Type B pancreatic cell (in vitro differentiated cells): ENCODE measurements at regions not wholly inside any gene's neighbourhood (a gene's known extent, or its start where the extent isn't known, plus 50 kb on each side); places are given as distances from the start of the nearest gene placed in this dataset.

ENCODE experiments used
- DNase-seq: peaks from one replicate; pipeline ENCODE4 v3.0.0; 2021; ENCODE audit warnings: mixed read lengths; ENCODE audit not compliant: unreplicated experiment; ENCODE audit errors: extremely low spot score
- H3K27ac Mint-ChIP-seq: 2 replicates; pipeline ENCODE4 v1.8.0; 2021; ENCODE audit warnings: mild to moderate bottlenecking, mixed read lengths
- H3K27me3 Mint-ChIP-seq: 2 replicates; pipeline ENCODE4 v1.8.0; 2021; ENCODE audit warnings: mixed read lengths
- H3K36me3 Mint-ChIP-seq: 2 replicates; pipeline ENCODE4 v1.8.0; 2021; ENCODE audit warnings: mixed read lengths
- H3K4me1 Mint-ChIP-seq: one replicate; pipeline ENCODE4 v1.8.0; 2021; ENCODE audit warnings: mixed read lengths; ENCODE audit not compliant: unreplicated experiment
- H3K4me3 Mint-ChIP-seq: 2 replicates; pipeline ENCODE4 v1.8.0; 2021; ENCODE audit warnings: mild to moderate bottlenecking, mixed read lengths
- H3K9me3 Mint-ChIP-seq: 2 replicates; pipeline ENCODE4 v1.8.0; 2021; ENCODE audit warnings: mixed read lengths
- TF ChIP-seq, protein P1 (sequence below): fragments of 200-600 bp; sonication (generic); conservative IDR thresholded peaks from 2 replicates; pipeline ENCODE4 v1.5.0; 2021; ENCODE audit warnings: antibody characterized with exemption, mild to moderate bottlenecking

DNA sequence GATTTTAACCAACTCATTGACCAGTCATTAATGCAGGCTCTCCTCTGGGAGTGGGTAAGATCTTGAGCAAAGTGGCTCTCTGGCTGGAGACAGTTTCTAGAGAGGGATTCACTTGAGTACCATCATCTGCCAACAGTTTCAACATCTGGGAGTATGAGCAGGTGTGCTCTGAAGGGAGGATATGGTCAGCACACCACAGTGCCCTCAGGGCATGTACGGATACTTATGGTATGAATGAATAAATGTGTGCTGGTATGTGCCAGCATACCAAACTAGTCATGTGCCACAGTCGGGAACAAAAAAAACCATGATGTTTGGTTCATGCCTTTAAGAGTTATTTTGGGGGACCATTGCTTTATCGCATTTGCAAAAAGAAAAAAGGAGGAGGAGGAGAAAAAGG, 1197.5 kb upstream of the TENM4 start:
- H3K36me3 Mint-ChIP-seq: no peaks in the 10 kb centered on the region
- H3K4me1 Mint-ChIP-seq: peaks cover 10% of the 10 kb centered on the region
- no peak for DNase-seq
- H3K9me3 Mint-ChIP-seq: no peaks in the 10 kb centered on the region
- TF ChIP-seq, protein P1, sequence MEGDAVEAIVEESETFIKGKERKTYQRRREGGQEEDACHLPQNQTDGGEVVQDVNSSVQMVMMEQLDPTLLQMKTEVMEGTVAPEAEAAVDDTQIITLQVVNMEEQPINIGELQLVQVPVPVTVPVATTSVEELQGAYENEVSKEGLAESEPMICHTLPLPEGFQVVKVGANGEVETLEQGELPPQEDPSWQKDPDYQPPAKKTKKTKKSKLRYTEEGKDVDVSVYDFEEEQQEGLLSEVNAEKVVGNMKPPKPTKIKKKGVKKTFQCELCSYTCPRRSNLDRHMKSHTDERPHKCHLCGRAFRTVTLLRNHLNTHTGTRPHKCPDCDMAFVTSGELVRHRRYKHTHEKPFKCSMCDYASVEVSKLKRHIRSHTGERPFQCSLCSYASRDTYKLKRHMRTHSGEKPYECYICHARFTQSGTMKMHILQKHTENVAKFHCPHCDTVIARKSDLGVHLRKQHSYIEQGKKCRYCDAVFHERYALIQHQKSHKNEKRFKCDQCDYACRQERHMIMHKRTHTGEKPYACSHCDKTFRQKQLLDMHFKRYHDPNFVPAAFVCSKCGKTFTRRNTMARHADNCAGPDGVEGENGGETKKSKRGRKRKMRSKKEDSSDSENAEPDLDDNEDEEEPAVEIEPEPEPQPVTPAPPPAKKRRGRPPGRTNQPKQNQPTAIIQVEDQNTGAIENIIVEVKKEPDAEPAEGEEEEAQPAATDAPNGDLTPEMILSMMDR: no peak
- no peak overlapping the region for H3K27ac Mint-ChIP-seq
- H3K4me3 Mint-ChIP-seq: no peak overlapping the region
- H3K27me3 Mint-ChIP-seq: no peaks in the 10 kb centered on the region

GRCh38 chr11:80637571-80637970, 1196.7 kb upstream of the TENM4 start:
- Mint-ChIP-seq H3K9me3 (no peaks in the 10 kb centered on the region), H3K27ac (no peak overlapping the region), H3K4me3 (no peak overlapping the region), H3K27me3 (no peaks in the 10 kb centered on the region), H3K36me3 (no peaks in the 10 kb centered on the region), H3K4me1 (peaks cover 11% of the 10 kb centered on the region)
- DNase-seq: no peak
- TF ChIP-seq, protein P1: no peak

DNA sequence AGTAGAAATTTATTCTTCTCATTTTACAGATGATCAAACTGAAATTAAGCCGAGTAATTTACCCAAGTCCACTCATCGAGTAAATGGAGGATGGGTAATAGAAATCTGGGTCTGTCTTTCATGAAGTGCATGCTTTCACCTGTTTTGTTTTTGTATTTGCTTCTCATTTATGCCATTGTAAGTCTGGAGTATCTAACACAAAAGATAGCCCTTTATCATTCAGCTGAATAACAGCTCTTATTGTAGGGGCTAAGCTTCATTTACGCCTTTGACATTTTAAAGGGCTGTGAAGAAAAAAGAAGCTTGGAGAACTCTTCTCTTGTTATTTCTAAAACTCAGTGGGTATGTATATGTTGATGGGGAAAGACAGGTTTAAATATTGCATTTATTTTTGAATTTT, 1196.2 kb upstream of the TENM4 start:
- no peak overlapping the region for H3K27ac Mint-ChIP-seq

DNA sequence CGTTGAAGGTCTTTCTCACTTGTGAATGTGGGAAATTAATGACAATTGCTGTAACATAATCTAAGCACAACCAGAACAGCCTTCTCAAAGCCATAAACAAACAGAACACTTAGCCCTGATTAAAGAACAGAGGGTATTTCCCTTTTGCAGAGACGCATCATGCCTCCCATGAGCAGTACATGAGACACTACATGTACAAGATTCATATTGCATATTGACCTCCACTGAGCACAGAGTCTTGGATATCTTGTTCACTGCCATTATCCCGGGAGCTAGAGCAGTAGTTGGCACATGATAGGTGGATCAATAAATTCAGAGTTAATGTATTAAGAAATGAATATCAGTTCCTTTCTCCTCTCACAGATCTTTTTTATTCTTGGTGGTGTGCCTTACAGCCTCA, 1194.3 kb upstream of the TENM4 start:
- no peak for DNase-seq
- no peaks in the 10 kb centered on the region for H3K36me3 Mint-ChIP-seq
- no peaks in the 10 kb centered on the region for H3K27me3 Mint-ChIP-seq
- peaks cover 11% of the 10 kb centered on the region for H3K4me1 Mint-ChIP-seq
- H3K4me3 Mint-ChIP-seq: no peak overlapping the region
- H3K27ac Mint-ChIP-seq: no peak overlapping the region
- H3K9me3 Mint-ChIP-seq: no peaks in the 10 kb centered on the region
- TF ChIP-seq, protein P1: no peak

More for the DNA sequence above, 1196.2 kb upstream of the TENM4 start:
- H3K4me3 Mint-ChIP-seq: no peak overlapping the region
- H3K27me3 Mint-ChIP-seq: no peaks in the 10 kb centered on the region
- no peaks in the 10 kb centered on the region for H3K36me3 Mint-ChIP-seq
- peaks cover 11% of the 10 kb centered on the region for H3K4me1 Mint-ChIP-seq
- TF ChIP-seq, protein P1: no peak
- H3K9me3 Mint-ChIP-seq: no peaks in the 10 kb centered on the region
- no peak for DNase-seq

DNA sequence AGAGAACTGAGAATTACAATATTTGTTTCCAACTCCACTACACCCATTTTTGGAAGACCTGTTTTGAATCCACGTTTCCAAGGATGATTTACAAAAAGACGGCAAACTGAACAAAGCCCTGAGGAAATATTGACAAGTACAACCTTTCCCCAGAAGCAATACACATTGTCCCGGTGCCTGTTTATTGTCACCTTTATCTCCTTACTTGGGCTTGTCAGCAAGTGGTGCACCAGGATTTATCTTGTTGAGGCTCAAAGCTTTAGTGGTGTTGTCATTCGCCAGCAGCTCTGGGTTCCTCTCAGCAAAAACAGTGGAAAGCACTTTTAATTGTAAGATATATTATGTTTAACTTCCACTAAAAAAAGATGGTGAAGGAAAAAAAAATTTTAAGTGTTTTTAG, 1191.9 kb upstream of the TENM4 start:
- H3K9me3 Mint-ChIP-seq: no peaks in the 10 kb centered on the region
- TF ChIP-seq, protein P1: no peak
- H3K36me3 Mint-ChIP-seq: no peaks in the 10 kb centered on the region
- no peak overlapping the region for H3K27ac Mint-ChIP-seq
- no peak for DNase-seq
- no peaks in the 10 kb centered on the region for H3K27me3 Mint-ChIP-seq
- H3K4me1 Mint-ChIP-seq: peaks cover 11% of the 10 kb centered on the region
- H3K4me3 Mint-ChIP-seq: no peak overlapping the region

DNA sequence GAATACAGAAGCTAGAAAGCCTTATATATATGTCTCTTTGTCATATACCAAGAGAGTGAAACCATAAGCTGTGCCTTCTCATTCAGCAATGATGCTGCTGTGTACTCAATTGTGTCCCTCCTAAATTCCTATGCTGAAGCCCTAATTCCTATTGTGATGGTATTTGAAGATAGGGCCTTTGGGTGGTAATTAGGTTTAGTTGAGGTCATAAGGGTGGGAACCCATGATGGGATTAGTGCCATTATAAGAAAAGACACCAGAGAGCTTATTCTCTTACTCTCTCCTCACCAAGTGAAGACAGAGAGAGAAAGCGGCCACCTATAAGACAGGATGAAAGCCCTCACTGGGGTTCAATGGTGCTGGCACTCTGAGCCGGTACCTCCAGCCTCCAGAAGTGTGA, 1191.3 kb upstream of the TENM4 start:
- Mint-ChIP-seq H3K4me1 (peaks cover 11% of the 10 kb centered on the region), H3K36me3 (no peaks in the 10 kb centered on the region), H3K27ac (no peak overlapping the region), H3K27me3 (no peaks in the 10 kb centered on the region), H3K4me3 (no peak overlapping the region), H3K9me3 (no peaks in the 10 kb centered on the region)
- no peak for DNase-seq
- TF ChIP-seq, protein P1: no peak
